Stomach (tissue), 4 donors: ENCODE measurements at regions not wholly inside any gene's neighbourhood (a gene's known extent, or its start where the extent isn't known, plus 50 kb on each side); places are given as distances from the start of the nearest gene placed in this dataset.

Experiments used
- EP300 ChIP-seq: sonication (generic); formaldehyde crosslinking; IDR thresholded peaks from one replicate; pipeline ENCODE4 v1.6.1; 2017; ENCODE audit warnings: antibody characterized with exemption
- TF ChIP-seq, protein P1 (sequence below), 7 experiments: fragments of 450-650 bp in 4 of 7; fragments of 200-600 bp in 3 of 7; sonication (generic) in 3 of 7; IDR thresholded peaks; one replicate each; pipeline ENCODE4 v1.5.1; 2016 to 2019; ENCODE audit warnings: antibody characterized with exemption in 7 of 7, control low read depth in 2 of 7, mild to moderate bottlenecking in 1 of 7

DNA sequence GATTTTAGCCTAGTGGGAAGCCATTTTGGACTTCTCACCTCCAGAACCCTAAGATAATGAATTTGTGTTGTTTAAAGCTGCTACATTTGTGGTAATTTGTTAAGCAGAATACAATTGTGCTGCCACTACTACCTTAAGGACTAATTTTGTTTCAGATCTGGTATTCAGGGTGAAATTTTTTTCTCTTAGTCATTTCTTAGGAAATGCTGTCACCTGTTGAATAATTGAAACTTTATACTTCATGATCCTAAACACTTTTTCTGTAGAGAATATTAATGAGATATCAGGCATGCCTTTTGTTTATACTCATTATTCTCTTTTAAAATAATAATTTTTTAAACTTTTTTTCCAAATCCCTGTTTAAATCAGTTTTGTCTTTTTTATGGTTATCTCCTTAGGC lies 246.8 kb downstream of the TGFB2 start:
- TF ChIP-seq, protein P1, sequence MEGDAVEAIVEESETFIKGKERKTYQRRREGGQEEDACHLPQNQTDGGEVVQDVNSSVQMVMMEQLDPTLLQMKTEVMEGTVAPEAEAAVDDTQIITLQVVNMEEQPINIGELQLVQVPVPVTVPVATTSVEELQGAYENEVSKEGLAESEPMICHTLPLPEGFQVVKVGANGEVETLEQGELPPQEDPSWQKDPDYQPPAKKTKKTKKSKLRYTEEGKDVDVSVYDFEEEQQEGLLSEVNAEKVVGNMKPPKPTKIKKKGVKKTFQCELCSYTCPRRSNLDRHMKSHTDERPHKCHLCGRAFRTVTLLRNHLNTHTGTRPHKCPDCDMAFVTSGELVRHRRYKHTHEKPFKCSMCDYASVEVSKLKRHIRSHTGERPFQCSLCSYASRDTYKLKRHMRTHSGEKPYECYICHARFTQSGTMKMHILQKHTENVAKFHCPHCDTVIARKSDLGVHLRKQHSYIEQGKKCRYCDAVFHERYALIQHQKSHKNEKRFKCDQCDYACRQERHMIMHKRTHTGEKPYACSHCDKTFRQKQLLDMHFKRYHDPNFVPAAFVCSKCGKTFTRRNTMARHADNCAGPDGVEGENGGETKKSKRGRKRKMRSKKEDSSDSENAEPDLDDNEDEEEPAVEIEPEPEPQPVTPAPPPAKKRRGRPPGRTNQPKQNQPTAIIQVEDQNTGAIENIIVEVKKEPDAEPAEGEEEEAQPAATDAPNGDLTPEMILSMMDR (IDR thresholded peaks at IDR 0.05) = no peak
- TF ChIP-seq EP300 = no peak
